ENCODE measurements at regions not wholly inside any gene's neighbourhood (a gene's known extent, or its start where the extent isn't known, plus 50 kb on each side); places are given as distances from the start of the nearest gene placed in this dataset.
"Not testable (repeated sequence)": the region's sequence is repeated elsewhere in the genome, so short reads cannot be mapped to it uniquely, and the experiment has no call there.

DNA sequence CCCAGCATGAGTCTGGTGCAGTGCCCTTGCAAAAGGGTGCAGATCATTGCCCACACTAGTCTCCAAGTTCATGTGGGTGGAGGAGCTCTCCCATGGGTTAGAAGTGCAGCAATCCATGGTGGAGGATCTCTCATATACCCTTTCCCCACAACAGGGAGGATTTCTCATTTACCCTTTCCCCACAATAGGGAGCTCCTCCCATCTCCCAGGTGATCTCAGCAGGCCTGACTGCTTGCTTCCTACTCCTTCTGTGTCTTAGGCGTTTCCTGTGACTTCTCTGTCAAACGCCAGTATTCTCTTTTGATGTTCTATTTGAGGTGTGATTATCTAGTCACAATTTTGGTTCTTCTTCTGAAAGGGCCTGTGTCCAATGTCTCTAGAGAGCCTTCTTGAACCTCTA is 133.8 kb upstream of the RFX3 start:
- DNase-seq (ENCODE audit: low read depth in 2 of 2) = no peak

GRCh38 chr9:3658964-3659363 is 133.2 kb upstream of the RFX3 start:
- no peak for DNase-seq (ENCODE audit: low read depth in 2 of 2)

- no peak for DNase-seq (ENCODE audit: low read depth in 2 of 2)
These were observed 130.4 kb upstream of the RFX3 start for GRCh38 chr9:3656224-3656623.

GRCh38 chr9:3650994-3651622 is 125.3 kb upstream of the RFX3 start:
- DNase-seq (ENCODE audit: low read depth in 2 of 2) = no peak

- DNase-seq (ENCODE audit: low read depth in 2 of 2) = no peak
These were observed 123.0 kb upstream of the RFX3 start for GRCh38 chr9:3648722-3649246.

GRCh38 chr9:3648266-3648665 is 122.5 kb upstream of the RFX3 start:
- DNase-seq (ENCODE audit: low read depth in 2 of 2) = no peak

- DNase-seq (ENCODE audit: low read depth in 2 of 2) = no peak
These were observed 121.9 kb upstream of the RFX3 start for GRCh38 chr9:3647652-3648051.

DNA sequence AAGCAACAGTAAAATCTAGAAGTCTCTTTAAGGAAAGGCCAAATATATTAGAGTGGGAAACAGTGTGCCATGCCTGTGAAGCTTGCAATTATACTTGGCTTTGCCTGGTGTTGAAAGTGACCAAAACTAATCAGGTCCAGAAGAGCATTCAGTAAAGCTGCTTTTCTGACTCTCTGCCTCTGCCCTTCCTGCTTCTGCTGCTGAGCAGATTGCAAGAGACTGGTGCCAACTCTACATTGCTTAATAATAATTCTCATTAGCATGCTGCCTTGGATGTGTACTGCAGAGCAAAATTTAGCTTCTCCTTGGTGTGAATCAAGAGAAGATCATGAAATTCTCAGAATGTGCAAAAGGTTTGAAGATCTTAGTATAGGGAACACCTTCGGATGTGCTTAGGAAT is 120.4 kb upstream of the RFX3 start:
- no peak for DNase-seq (ENCODE audit: low read depth in 2 of 2)

DNA sequence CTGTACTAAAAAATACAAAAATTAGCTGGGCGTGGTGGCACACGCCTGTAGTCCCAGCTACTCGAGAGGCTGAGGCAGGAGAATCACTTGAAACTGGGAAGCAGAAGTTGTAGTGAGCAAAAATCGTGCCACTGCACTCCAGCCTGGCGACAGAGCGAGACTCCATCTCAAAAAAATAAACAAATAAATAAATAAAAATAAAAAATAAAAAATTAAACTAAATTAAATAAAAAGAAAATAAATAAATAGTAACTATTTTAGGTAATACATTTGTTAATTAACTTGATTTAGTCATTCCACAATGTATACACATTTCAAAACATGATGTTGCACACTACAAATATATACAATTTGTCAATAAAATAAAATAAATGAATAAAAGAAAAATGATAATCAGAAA is 116.3 kb upstream of the RFX3 start:
- not testable (repeated sequence) for DNase-seq (ENCODE audit: low read depth in 2 of 2)

DNA sequence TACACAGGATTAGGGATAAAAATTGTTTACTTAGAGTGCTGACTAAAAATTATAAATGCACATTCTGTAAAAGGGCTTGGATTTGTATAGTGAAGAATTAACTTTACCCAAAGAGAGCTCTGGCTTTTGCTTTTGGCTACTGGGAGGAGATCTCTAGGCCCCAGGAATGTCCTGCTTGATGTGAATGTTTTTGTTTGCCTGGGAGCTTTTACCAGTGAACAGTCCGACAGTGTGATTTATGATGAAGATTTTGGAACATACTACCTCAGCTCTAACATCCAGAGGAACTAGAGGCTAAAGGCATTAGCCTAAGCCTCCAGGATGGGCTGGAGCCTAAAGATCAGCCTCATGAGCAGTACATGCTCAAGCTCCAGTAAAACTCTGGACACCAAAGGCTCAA is 103.7 kb upstream of the RFX3 start:
- DNase-seq (ENCODE audit: low read depth in 2 of 2) = no peak

- no peak for DNase-seq (ENCODE audit: low read depth in 2 of 2)
These were observed 102.4 kb upstream of the RFX3 start for GRCh38 chr9:3628239-3628638.

- DNase-seq (ENCODE audit: low read depth in 2 of 2) = no peak
These were observed 82.2 kb upstream of the RFX3 start for GRCh38 chr9:3608011-3608410.

DNA sequence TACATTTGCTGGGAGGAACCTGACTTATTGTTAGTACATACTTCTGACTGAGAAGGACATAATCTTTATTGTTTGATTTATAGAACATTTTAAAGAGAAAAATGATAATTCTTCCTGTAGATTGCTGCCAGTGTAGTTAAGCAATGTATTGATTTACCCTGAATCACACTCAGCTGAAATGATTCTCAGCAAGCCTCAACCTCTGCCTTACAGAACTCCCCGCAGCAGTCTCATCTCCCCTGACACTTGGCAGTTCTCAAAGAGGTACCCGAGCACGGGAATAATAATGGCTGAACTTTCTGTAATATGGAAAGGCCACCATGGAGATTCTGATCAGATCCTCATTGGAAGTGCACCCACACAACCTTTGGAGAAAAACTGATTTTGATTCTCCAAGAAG is 74.9 kb upstream of the RFX3 start:
- DNase-seq (ENCODE audit: low read depth in 2 of 2) = no peak

DNA sequence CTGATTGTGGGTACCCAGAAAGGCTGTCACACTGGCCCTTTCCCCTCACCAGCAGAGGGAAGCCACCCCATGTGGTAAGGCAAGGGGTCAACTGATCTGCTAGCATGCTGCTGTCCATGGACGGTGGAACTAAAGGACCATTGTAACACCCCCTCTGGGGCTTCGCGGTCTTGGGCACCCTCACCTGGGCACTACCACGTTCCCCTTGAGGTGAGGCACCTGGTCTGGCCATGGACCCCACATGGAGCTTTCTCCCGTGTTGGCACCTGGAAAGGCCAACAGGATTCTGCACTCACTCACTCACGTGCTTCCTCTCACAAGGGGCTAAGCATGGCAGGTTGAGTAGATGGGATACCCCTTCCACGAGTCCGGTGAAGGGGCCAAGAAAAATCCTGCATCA is 72.0 kb upstream of the RFX3 start:
- DNase-seq (ENCODE audit: low read depth in 2 of 2) = no peak

GRCh38 chr9:3586066-3586465 is 60.3 kb upstream of the RFX3 start:
- DNase-seq (ENCODE audit: low read depth in 2 of 2) = no peak

- no peak for DNase-seq (ENCODE audit: low read depth in 2 of 2)
These were observed 59.8 kb upstream of the RFX3 start for GRCh38 chr9:3585606-3586005.

GRCh38 chr9:3578786-3579185 is 53.0 kb upstream of the RFX3 start:
- DNase-seq (ENCODE audit: low read depth in 2 of 2) = no peak

DNA sequence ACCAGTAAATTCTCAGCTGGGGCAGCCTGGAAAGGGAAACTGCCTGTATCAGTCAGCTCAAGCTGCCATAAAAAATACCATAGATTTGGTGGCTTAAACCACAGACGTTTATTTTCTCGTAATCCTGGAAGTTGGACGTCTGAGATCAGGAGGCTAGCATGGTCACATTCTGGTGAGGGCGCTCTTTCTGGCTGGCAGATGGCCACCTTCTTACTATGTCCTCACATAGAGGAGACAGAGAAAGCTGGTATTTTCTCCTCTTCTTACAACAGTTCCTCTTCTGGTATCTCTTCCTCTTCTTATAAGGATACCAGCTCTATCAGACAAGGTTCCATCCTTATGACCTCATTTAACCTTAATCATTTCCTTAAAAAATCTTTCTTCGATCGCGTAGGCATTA is 50.5 kb upstream of the RFX3 start:
- DNase-seq (ENCODE audit: low read depth in 2 of 2) = no peak

DNA sequence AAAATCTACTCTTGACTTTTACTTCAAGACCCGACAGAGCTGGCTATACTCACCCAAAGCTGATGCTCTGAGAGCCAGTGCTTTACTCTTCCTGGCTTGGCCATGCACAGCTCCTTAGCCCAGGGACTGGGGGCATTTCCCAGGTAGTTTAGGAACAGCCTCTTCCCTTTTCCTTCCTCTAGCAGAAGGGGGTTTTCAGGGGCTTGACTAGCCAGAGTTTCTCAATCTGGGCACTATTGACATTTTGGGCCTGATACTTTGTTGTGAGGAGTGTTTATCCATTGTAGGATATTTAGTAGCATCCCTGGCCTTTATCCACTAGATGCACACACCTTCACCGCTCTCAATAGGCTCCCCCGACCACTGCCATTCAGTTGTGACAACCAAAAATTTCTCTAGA is 50.0 kb upstream of the RFX3 start:
- no peak for DNase-seq (ENCODE audit: low read depth in 2 of 2)

Data from stimulated activated CD4-positive, alpha-beta T cell treated with anti-CD3 and anti-CD28 coated beads, Interleukin-1b, Interleukin-23, amount 100 ng/mL, for 1 hour (primary cell).